HCT116 (cell line): ENCODE measurements at regions not wholly inside any gene's neighbourhood (a gene's known extent, or its start where the extent isn't known, plus 50 kb on each side); places are given as distances from the start of the nearest gene placed in this dataset.

Experiments used
- ATAC-seq: fragments of 200-7000 bp; cut with Tn5 transposase; 2 replicates; pipeline ENCODE4 v1.9.1; 2020; ENCODE audit warnings: mild to moderate bottlenecking, moderate library complexity
- BruUV-seq: library from RNA; stranded (reverse); fragments of 400-500 nt; replicated peaks from 2 replicates; lab custom pipeline; 2021; lab: Mats Ljungman, UMichigan
- CTCF ChIA-PET: fragments of 300-600 bp; sonication (Branson Sonifier 250); formaldehyde crosslinking; loops from one replicate; lab custom pipeline; 2021; ENCODE audit warnings: antibody characterized with exemption; lab: Charles Lee
- POLR2A ChIA-PET: fragments of 300-600, 350-600 bp; sonication (Branson Sonifier 250); formaldehyde crosslinking; loops from one replicate; lab custom pipeline; 2021; ENCODE audit warnings: antibody characterized with exemption; lab: Charles Lee
- RAD21 ChIA-PET, 2 experiments: fragments of 300-600 bp; sonication (Branson Sonifier 250); formaldehyde crosslinking; loops; one replicate each; lab custom pipeline; 2023; ENCODE audit warnings: low total read pairs in 2 of 2; ENCODE audit not compliant: uncharacterized antibody in 2 of 2, unreplicated experiment in 2 of 2, low non-redundant PET in 1 of 2; lab: Charles Lee
- DNase-seq: peaks from one replicate; pipeline ENCODE4 v3.0.0-alpha.2; 2010; ENCODE audit warnings: low read depth, low spot score
- H2AFZ ChIP-seq: fragments of 200-600 bp; shearing (Covaris generic), sonication (generic); 2 replicates; pipeline ENCODE4 v1.6.1; 2017; ENCODE audit warnings: low read depth, mixed run types, mixed read lengths, antibody characterized with exemption, low read length; ENCODE audit not compliant: poor library complexity, severe bottlenecking
- H3K27ac ChIP-seq: 2 replicates; pipeline ENCODE4 v1.5.1; 2012; ENCODE audit warnings: low read depth, low read length
- H3K27me3 ChIP-seq: fragments of 200-600 bp; sonication (generic); 2 replicates; pipeline ENCODE4 v1.6.1; 2016; ENCODE audit warnings: mixed run types, low read length, mixed read lengths; ENCODE audit not compliant: insufficient read depth
- H3K36me3 ChIP-seq, 2 experiments: fragments of 200-500 bp in 1 of 2; fragments of 200-600 bp in 1 of 2; sonication (Bioruptor generic) in 1 of 2; sonication (generic) in 1 of 2; 2 replicates each; pipeline versions ENCODE4 v1.5.1 to v1.6.1; 2014 to 2016; ENCODE audit warnings: low read length in 2 of 2, inconsistent platforms in 1 of 2, mixed read lengths in 1 of 2, mixed run types in 1 of 2; ENCODE audit not compliant: insufficient read depth in 2 of 2, control insufficient read depth in 1 of 2
- H3K4me1 ChIP-seq, 2 experiments: fragments of 200-600 bp in 1 of 2; sonication (generic) in 1 of 2; 2 replicates each; pipeline versions ENCODE4 v1.5.1 to v1.6.1; 2012 to 2017; ENCODE audit warnings: low read length in 2 of 2, inconsistent platforms in 1 of 2, mild to moderate bottlenecking in 1 of 2, mixed read lengths in 1 of 2, mixed run types in 1 of 2, moderate library complexity in 1 of 2; ENCODE audit not compliant: insufficient read depth in 2 of 2, control insufficient read depth in 1 of 2
- H3K4me2 ChIP-seq: fragments of 200-600 bp; sonication (generic); 2 replicates; pipeline ENCODE4 v1.6.1; 2017; ENCODE audit warnings: mixed run types, low read length, mixed read lengths
- H3K4me3 ChIP-seq, 2 experiments: fragments of 200-600 bp in 1 of 2; sonication (generic) in 1 of 2; replicated peaks in 1 of 2; 2 replicates each; pipeline ENCODE4 v1.5.1; 2011 to 2016; ENCODE audit warnings: low read length in 2 of 2, control low read depth in 1 of 2, low read depth in 1 of 2, mild to moderate bottlenecking in 1 of 2, mixed read lengths in 1 of 2, mixed run types in 1 of 2
- H3K79me2 ChIP-seq: fragments of 200-600 bp; sonication (generic); 2 replicates; pipeline ENCODE4 v1.6.1; 2017; ENCODE audit warnings: mild to moderate bottlenecking, mixed run types, low read length, moderate library complexity, mixed read lengths; ENCODE audit not compliant: insufficient read depth
- H3K9ac ChIP-seq: fragments of 200-600 bp; sonication (generic); 2 replicates; pipeline ENCODE4 v1.6.1; 2016; ENCODE audit warnings: low read length, mixed read lengths
- H3K9me2 ChIP-seq: fragments of 200-600 bp; sonication (generic), shearing (Covaris generic); 2 replicates; pipeline ENCODE4 v1.6.1; 2017; ENCODE audit warnings: mixed run types, mild to moderate bottlenecking, moderate library complexity; ENCODE audit not compliant: insufficient read depth
- H3K9me3 ChIP-seq, 2 experiments: fragments of 200-500 bp in 1 of 2; fragments of 200-600 bp in 1 of 2; sonication (Bioruptor generic) in 1 of 2; sonication (generic) in 1 of 2; 2 replicates each; pipeline ENCODE4 v1.6.1; 2014 to 2017; ENCODE audit warnings: low read length in 2 of 2, mixed read lengths in 2 of 2, inconsistent platforms in 1 of 2, low read depth in 1 of 2, mild to moderate bottlenecking in 1 of 2, mixed run types in 1 of 2, moderate library complexity in 1 of 2; ENCODE audit not compliant: control insufficient read depth in 1 of 2, insufficient read depth in 1 of 2
- H4K20me1 ChIP-seq: fragments of 200-600 bp; sonication (generic), shearing (Covaris generic); 2 replicates; pipeline ENCODE4 v1.6.1; 2017; ENCODE audit warnings: mixed run types, mild to moderate bottlenecking, moderate library complexity; ENCODE audit not compliant: insufficient read depth
- ATF3 ChIP-seq: IDR thresholded peaks from 2 replicates; pipeline ENCODE4 v1.6.1; 2012
- CTCF ChIP-seq, 3 experiments: fragments of 200-600 bp in 1 of 3; sonication (generic) in 1 of 3; IDR thresholded peaks in 2 of 3; conservative IDR thresholded peaks in 1 of 3; 2 replicates each; pipeline ENCODE4 v1.5.1; 2012 to 2017; ENCODE audit warnings: low read depth in 2 of 3, low read length in 2 of 3, antibody characterized with exemption in 1 of 3, borderline replicate concordance in 1 of 3, control low read depth in 1 of 3, mild to moderate bottlenecking in 1 of 3, mixed read lengths in 1 of 3, mixed run types in 1 of 3, moderate library complexity in 1 of 3; ENCODE audit not compliant: insufficient read depth in 1 of 3
- EGR1 ChIP-seq: IDR thresholded peaks from 2 replicates; pipeline ENCODE4 v1.6.1; 2012; ENCODE audit warnings: low read depth
- EZH2 ChIP-seq: fragments of 200-600 bp; sonication (generic); IDR thresholded peaks from 2 replicates; pipeline ENCODE4 v1.6.1; 2017; ENCODE audit warnings: antibody characterized with exemption, mixed run types
- FOSL1 ChIP-seq: IDR thresholded peaks from 2 replicates; pipeline ENCODE4 v1.6.1; 2012; ENCODE audit warnings: low read depth
- POLR2A ChIP-seq: IDR thresholded peaks from 2 replicates; pipeline ENCODE4 v1.7.0; 2011; ENCODE audit warnings: borderline replicate concordance; ENCODE audit not compliant: insufficient read depth, insufficient read length; ENCODE audit errors: extremely low read depth
- POLR2AphosphoS5 ChIP-seq: IDR thresholded peaks from 2 replicates; pipeline ENCODE4 v1.6.1; 2011; ENCODE audit warnings: mild to moderate bottlenecking, low read depth, low read length, moderate library complexity
- REST ChIP-seq: IDR thresholded peaks from 2 replicates; pipeline ENCODE4 v1.6.1; 2012; ENCODE audit warnings: low read depth
- SIN3A ChIP-seq: IDR thresholded peaks from 2 replicates; pipeline ENCODE4 v1.6.1; 2012; ENCODE audit warnings: low read depth
- SP1 ChIP-seq: IDR thresholded peaks from 2 replicates; pipeline ENCODE4 v1.6.1; 2012; ENCODE audit warnings: low read depth
- SRF ChIP-seq: IDR thresholded peaks from 2 replicates; pipeline ENCODE4 v1.6.1; 2012; ENCODE audit warnings: low read depth
- TCF7L2 ChIP-seq: IDR thresholded peaks from 2 replicates; pipeline ENCODE4 v1.7.0; 2011; ENCODE audit warnings: borderline replicate concordance, inconsistent platforms; ENCODE audit not compliant: insufficient read depth, insufficient read length; ENCODE audit errors: extremely low read depth
- YY1 ChIP-seq: IDR thresholded peaks from 2 replicates; pipeline ENCODE4 v1.6.1; 2011; ENCODE audit warnings: low read length, low read depth, moderate library complexity, mild to moderate bottlenecking; ENCODE audit not compliant: insufficient replicate concordance; ENCODE audit errors: extremely low read depth
- ZBTB33 ChIP-seq: IDR thresholded peaks from 2 replicates; pipeline ENCODE4 v1.6.1; 2011; ENCODE audit warnings: mild to moderate bottlenecking, low read length, moderate library complexity; ENCODE audit not compliant: insufficient replicate concordance; ENCODE audit errors: extremely low read depth
- intact Hi-C: fragments of 100-400 bp; cut with micrococcal nuclease; formaldehyde crosslinking; loops from 2 replicates; pipeline ENCODE4 v1.10.0; 2022

- TF ChIP-seq SIN3A (no peak), YY1 (no peak), ATF3 (no peak), REST (no peak), POLR2A (no peak), FOSL1 (no peak), SRF (no peak), ZBTB33 (no peak), SP1 (no peak), EGR1 (no peak), POLR2AphosphoS5 (no peak), TCF7L2 (no peak), EZH2 (no peak), CTCF (IDR thresholded peaks at IDR 0.05 in 2 of 3, conservative IDR thresholded peaks at IDR 0.05 in 1 of 3; ENCODE audit: borderline replicate concordance in 1 of 3, insufficient read depth in 1 of 3, low read depth in 2 of 3, low read length in 2 of 3) (no peak)
- Histone ChIP-seq H3K9ac (no peak overlapping the region), H3K27ac (no peak overlapping the region), H3K27me3 (no peaks in the 10 kb centered on the region), H2AFZ (no peak overlapping the region), H4K20me1 (no peaks in the 10 kb centered on the region), H3K4me2 (no peak overlapping the region), H3K9me3 (peaks cover 5 to 8% of the 10 kb centered on the region in 2 experiments; a peak in 3 of 4 replicates), H3K9me2 (no peaks in the 10 kb centered on the region), H3K4me3 (no peak overlapping the region), H3K4me1 (no peaks in the 10 kb centered on the region), H3K79me2 (no peaks in the 10 kb centered on the region), H3K36me3 (no peaks in the 10 kb centered on the region)
- BruUV-seq: no TSS peak
- no peak for DNase-seq
- CTCF ChIA-PET: no interaction called here
- intact Hi-C loops: no loop called here
- POLR2A ChIA-PET: no interaction called here
- RAD21 ChIA-PET: no interaction called here
- no peak for ATAC-seq
These were observed 89.4 kb upstream of the ARHGAP5 start for GRCh38 chr14:31987721-31988120.
